ENCODE measurements at regions not wholly inside any gene's neighbourhood (a gene's known extent, or its start where the extent isn't known, plus 50 kb on each side); places are given as distances from the start of the nearest gene placed in this dataset.

GRCh38 chr1:214146523-214146922 lies 134.4 kb upstream of the SMYD2 start:
- Mint-ChIP-seq H3K27me3 (ENCODE audit: low read depth) (peaks cover 3% of the 10 kb centered on the region), H3K27ac (no peak overlapping the region), H3K4me3 (no peak overlapping the region), H3K36me3 (ENCODE audit: low read depth) (no peaks in the 10 kb centered on the region), H3K4me1 (ENCODE audit: low read depth) (no peaks in the 10 kb centered on the region), H3K9me3 (ENCODE audit: insufficient read depth) (no peaks in the 10 kb centered on the region)
- CTCF ChIA-PET = no interaction called here
- DNase-seq = no peak
- no peak for ATAC-seq
- POLR2A ChIA-PET = no interaction called here

GRCh38 chr1:214154596-214155292 lies 126.2 kb upstream of the SMYD2 start:
- Mint-ChIP-seq H3K4me3 (no peak overlapping the region), H3K36me3 (ENCODE audit: low read depth) (no peaks in the 10 kb centered on the region), H3K4me1 (ENCODE audit: low read depth) (no peaks in the 10 kb centered on the region), H3K27me3 (ENCODE audit: low read depth) (peaks cover 16% of the 10 kb centered on the region), H3K9me3 (ENCODE audit: insufficient read depth) (no peaks in the 10 kb centered on the region), H3K27ac (no peak overlapping the region)
- ChIA-PET POLR2A (no interaction called here), CTCF (no interaction called here)
- DNase-seq (no peak), ATAC-seq (no peak)

GRCh38 chr1:214155987-214156625 lies 124.9 kb upstream of the SMYD2 start:
- Mint-ChIP-seq H3K4me1 (ENCODE audit: low read depth) (no peaks in the 10 kb centered on the region), H3K36me3 (ENCODE audit: low read depth) (no peaks in the 10 kb centered on the region), H3K4me3 (no peak overlapping the region), H3K27ac (no peak overlapping the region), H3K9me3 (ENCODE audit: insufficient read depth) (no peaks in the 10 kb centered on the region), H3K27me3 (ENCODE audit: low read depth) (peaks cover 20% of the 10 kb centered on the region)
- CTCF ChIA-PET = no interaction called here
- DNase-seq (no peak), ATAC-seq (no peak)
- POLR2A ChIA-PET = interaction anchor here (0.6 to 0.7 kb wide), 2 partner anchors 498 to 1313 kb away, joined by 4 to 9 read pairs; no protein-coding TSS in a partner anchor

DNA sequence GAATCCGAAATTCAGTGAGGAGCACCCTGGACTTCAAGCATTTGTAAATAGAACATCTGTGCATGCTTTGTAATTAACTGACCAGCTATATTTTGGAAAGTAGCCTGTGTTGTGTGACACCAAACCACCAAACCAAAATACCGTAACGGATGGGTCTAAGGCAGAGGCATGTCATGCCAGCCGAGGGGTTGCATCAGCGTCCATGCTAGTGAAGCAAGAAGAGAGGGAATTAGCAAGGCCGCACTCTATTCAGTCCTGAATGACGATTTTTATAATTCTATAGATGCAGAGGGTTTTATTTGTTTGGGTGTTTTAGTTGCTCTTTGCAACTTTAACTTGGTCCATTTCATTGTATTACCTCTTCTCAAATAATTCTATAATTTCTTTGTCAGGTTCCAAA lies 116.8 kb upstream of the SMYD2 start:
- Mint-ChIP-seq H3K4me1 (ENCODE audit: low read depth) (no peaks in the 10 kb centered on the region), H3K27ac (no peak overlapping the region), H3K9me3 (ENCODE audit: insufficient read depth) (no peaks in the 10 kb centered on the region), H3K27me3 (ENCODE audit: low read depth) (peaks cover 6% of the 10 kb centered on the region), H3K36me3 (ENCODE audit: low read depth) (no peaks in the 10 kb centered on the region), H3K4me3 (no peak overlapping the region)
- ChIA-PET CTCF (no interaction called here), POLR2A (no interaction called here)
- no peak for DNase-seq
- ATAC-seq = no peak

DNA sequence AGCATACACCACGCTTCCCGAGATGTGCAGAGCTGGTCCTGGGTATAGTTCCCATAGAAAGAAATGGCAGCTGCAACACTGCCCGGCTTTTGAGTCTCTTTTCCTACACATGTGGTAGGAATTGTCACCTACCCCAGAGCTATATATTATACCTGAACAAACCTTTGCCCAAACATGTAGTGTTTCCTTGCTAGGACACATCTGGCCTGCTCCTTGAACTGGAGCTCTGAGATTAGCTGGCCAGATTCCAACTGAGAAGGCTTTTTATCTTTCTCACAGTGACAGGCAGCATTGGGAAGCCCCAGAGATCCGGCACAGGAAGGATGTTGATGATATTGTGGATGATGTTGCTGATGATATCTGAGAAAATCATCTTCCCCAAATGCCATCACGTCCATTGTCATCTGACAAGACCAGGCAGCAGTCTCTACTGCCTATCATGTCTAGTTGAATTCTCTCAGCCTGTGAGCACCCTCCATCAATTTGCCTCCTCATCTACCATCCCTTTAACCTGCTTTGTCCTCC lies 115.0 kb upstream of the SMYD2 start:
- Mint-ChIP-seq H3K9me3 (ENCODE audit: insufficient read depth) (no peaks in the 10 kb centered on the region), H3K27me3 (ENCODE audit: low read depth) (no peaks in the 10 kb centered on the region), H3K27ac (no peak overlapping the region), H3K36me3 (ENCODE audit: low read depth) (no peaks in the 10 kb centered on the region), H3K4me1 (ENCODE audit: low read depth) (no peaks in the 10 kb centered on the region), H3K4me3 (no peak overlapping the region)
- ATAC-seq = no peak
- ChIA-PET CTCF (interaction anchor here (0.5 kb wide), 1 partner anchor 180 kb away, joined by 5 read pairs; no protein-coding TSS in a partner anchor), POLR2A (no interaction called here)
- no peak for DNase-seq

DNA sequence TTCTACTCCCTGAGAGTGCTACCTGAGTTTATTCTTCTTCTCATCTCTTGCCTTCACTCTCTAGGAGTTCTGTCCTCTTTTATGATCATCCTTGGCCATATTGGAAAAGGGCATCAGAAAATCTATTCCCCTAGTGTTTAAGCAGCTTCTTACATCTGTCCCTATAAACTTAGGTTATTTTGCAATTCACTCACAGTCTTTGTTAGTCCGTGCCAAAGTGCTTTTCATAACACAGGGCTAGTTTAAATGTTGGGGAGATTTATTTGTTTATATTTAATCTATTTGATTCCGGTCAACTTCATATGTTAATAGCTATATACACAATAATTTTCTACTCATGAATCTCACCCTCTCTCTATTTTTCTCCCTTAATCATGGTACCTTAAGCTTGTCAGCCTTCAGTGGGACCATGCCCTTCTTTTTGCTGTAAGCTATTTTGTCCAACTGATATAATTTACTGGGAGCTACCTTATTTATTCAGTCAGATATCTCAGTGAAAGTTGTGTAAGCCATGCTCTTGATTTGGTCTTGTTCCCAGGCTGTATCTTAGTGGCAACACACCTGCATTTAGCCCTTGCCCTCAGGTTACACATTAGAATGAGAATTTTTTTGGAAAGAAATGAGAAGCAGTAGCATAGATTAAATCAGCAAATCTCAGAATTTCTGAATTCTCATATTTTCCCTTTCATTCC lies 106.3 kb upstream of the SMYD2 start:
- Mint-ChIP-seq H3K4me3 (no peak overlapping the region), H3K9me3 (ENCODE audit: insufficient read depth) (no peaks in the 10 kb centered on the region), H3K36me3 (ENCODE audit: low read depth) (no peaks in the 10 kb centered on the region), H3K27ac (no peak overlapping the region), H3K27me3 (ENCODE audit: low read depth) (peaks cover 6% of the 10 kb centered on the region), H3K4me1 (ENCODE audit: low read depth) (no peaks in the 10 kb centered on the region)
- POLR2A ChIA-PET = no interaction called here
- ATAC-seq (no peak), DNase-seq (no peak)
- CTCF ChIA-PET = no interaction called here

- ATAC-seq (no peak), DNase-seq (no peak)
- H3K4me1 Mint-ChIP-seq (ENCODE audit: low read depth) = no peaks in the 10 kb centered on the region
- H3K9me3 Mint-ChIP-seq (ENCODE audit: insufficient read depth) = no peaks in the 10 kb centered on the region
- H3K36me3 Mint-ChIP-seq (ENCODE audit: low read depth) = no peaks in the 10 kb centered on the region
- ChIA-PET CTCF (no interaction called here), POLR2A (no interaction called here)
- H3K27me3 Mint-ChIP-seq (ENCODE audit: low read depth) = peaks cover 19% of the 10 kb centered on the region
- H3K4me3 Mint-ChIP-seq = no peak overlapping the region
- no peak overlapping the region for H3K27ac Mint-ChIP-seq
Measured at GRCh38 chr1:214178102-214178501, 102.9 kb upstream of the SMYD2 start.

DNA sequence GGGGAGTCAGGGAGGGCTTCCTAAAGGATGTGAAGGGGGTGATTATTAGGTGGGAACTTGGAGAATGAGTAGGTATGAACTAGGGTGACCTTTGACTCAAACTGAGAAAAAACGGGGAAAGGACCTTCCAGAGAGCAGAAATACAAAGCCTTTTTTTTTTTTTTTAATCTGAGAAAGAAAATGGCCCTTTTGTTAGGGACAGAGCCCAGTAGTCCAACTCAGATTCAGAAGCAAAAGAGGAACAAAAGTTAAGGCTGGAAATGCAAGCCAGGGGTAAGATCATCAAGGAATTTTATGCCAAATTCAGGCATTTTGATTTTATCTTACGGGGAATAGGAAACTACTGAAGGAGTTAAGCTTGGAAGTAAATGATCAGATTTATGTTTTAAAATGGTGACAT lies 96.0 kb upstream of the SMYD2 start:
- H3K4me3 Mint-ChIP-seq = no peak overlapping the region
- ChIA-PET POLR2A (no interaction called here), CTCF (no interaction called here)
- H3K36me3 Mint-ChIP-seq (ENCODE audit: low read depth) = no peaks in the 10 kb centered on the region
- no peak for DNase-seq
- ATAC-seq = no peak
- no peaks in the 10 kb centered on the region for H3K4me1 Mint-ChIP-seq (ENCODE audit: low read depth)
- H3K27ac Mint-ChIP-seq = no peak overlapping the region
- H3K9me3 Mint-ChIP-seq (ENCODE audit: insufficient read depth) = no peaks in the 10 kb centered on the region
- H3K27me3 Mint-ChIP-seq (ENCODE audit: low read depth) = peaks cover 53% of the 10 kb centered on the region

DNA sequence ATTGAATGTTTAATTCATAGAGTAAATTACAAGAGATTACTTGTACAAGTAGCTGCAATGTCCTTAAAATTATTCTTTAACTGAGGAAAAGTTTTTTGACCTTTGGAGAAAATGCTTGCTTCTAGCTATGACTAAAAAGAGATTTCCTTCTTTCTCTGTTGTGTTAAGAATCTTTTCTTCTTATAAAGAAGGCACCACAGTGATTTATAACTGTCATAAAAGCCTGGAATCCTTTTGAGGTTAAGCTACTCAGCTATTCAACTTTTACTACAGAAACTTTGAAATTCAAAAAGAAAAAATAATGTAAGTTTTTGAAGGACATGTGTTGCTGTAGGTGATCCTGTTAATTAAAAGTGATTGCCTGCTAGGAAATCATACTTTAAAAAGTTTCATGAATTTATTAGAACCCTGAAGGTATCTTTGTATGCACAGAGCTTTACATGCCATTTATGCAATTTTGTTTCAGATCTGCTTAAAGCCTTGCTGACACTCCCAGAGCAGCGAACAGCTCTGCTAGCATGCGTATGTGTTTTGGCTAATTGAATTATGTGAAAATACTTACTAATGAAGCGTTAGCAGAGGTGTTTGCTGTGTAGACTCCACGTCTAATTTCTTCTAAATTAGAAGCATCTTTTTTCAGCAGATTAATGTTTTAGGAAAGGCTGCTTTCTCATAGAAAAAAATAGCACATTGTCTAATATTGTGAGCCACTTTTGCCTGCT lies 94.7 kb upstream of the SMYD2 start:
- Mint-ChIP-seq H3K27ac (no peak overlapping the region), H3K27me3 (ENCODE audit: low read depth) (peaks cover 55% of the 10 kb centered on the region), H3K4me3 (no peak overlapping the region), H3K36me3 (ENCODE audit: low read depth) (no peaks in the 10 kb centered on the region), H3K4me1 (ENCODE audit: low read depth) (no peaks in the 10 kb centered on the region), H3K9me3 (ENCODE audit: insufficient read depth) (no peaks in the 10 kb centered on the region)
- no peak for DNase-seq
- CTCF ChIA-PET = interaction anchor here (0.8 to 1.6 kb wide), 2 partner anchors 16 to 146 kb away, joined by 3 to 6 read pairs; no protein-coding TSS in a partner anchor
- ATAC-seq = no peak
- POLR2A ChIA-PET = no interaction called here

- no peak overlapping the region for H3K27ac Mint-ChIP-seq
- no peaks in the 10 kb centered on the region for H3K4me1 Mint-ChIP-seq (ENCODE audit: low read depth)
- no peak for ATAC-seq
- H3K27me3 Mint-ChIP-seq (ENCODE audit: low read depth) = peaks cover 49% of the 10 kb centered on the region
- no peaks in the 10 kb centered on the region for H3K36me3 Mint-ChIP-seq (ENCODE audit: low read depth)
- CTCF ChIA-PET = interaction anchor here (0.8 to 1.6 kb wide), 2 partner anchors 17 to 145 kb away, joined by 3 to 6 read pairs; no protein-coding TSS in a partner anchor
- H3K9me3 Mint-ChIP-seq (ENCODE audit: insufficient read depth) = no peaks in the 10 kb centered on the region
- POLR2A ChIA-PET = interaction anchor here (0.5 kb wide), 1 partner anchor 793 kb away, joined by 3 read pairs; no protein-coding TSS in a partner anchor
- no peak for DNase-seq
- no peak overlapping the region for H3K4me3 Mint-ChIP-seq
Measured at GRCh38 chr1:214187121-214187900, 93.6 kb upstream of the SMYD2 start.

- H3K4me3 Mint-ChIP-seq = no peak overlapping the region
- H3K36me3 Mint-ChIP-seq (ENCODE audit: low read depth) = no peaks in the 10 kb centered on the region
- ChIA-PET CTCF (interaction anchor here (1.6 kb wide), 1 partner anchor 144 kb away, joined by 6 read pairs; no protein-coding TSS in a partner anchor), POLR2A (no interaction called here)
- H3K27ac Mint-ChIP-seq = no peak overlapping the region
- H3K27me3 Mint-ChIP-seq (ENCODE audit: low read depth) = peaks cover 50% of the 10 kb centered on the region
- H3K4me1 Mint-ChIP-seq (ENCODE audit: low read depth) = no peaks in the 10 kb centered on the region
- ATAC-seq = no peak
- H3K9me3 Mint-ChIP-seq (ENCODE audit: insufficient read depth) = no peaks in the 10 kb centered on the region
- DNase-seq = no peak
Measured at GRCh38 chr1:214187933-214188332, 93.0 kb upstream of the SMYD2 start.

All from activated CD8-positive, alpha-beta T cell treated with anti-CD3 and anti-CD28 coated beads, Interleukin-2, amount 10 ng/mL, durations not matched to agents 7 days and 5 days (primary cell).